GM23338 (cell line): ENCODE measurements at regions not wholly inside any gene's neighbourhood (a gene's known extent, or its start where the extent isn't known, plus 50 kb on each side); places are given as distances from the start of the nearest gene placed in this dataset.

Experiments
- ATAC-seq: fragments of 200-7000 bp; cut with Tn5 transposase; 3 replicates; pipeline ENCODE4 v1.9.1; 2020
- DNase-seq: peaks from one replicate; pipeline ENCODE4 v3.0.0-alpha.2; 2015; ENCODE audit warnings: low spot score
- H2AFZ ChIP-seq: fragments of 200-600 bp; sonication (generic); 2 replicates; pipeline ENCODE4 v1.8.0; 2016; ENCODE audit warnings: antibody characterized with exemption, mild to moderate bottlenecking, moderate library complexity
- H3F3A ChIP-seq: fragments of 200-600 bp; sonication (generic); replicated peaks from 2 replicates; pipeline ENCODE4 v1.8.0; 2017; ENCODE audit warnings: antibody characterized with exemption, mixed run types, low read depth
- H3K27ac ChIP-seq: fragments of 200-600 bp; sonication (generic); 2 replicates; pipeline ENCODE4 v1.6.1; 2016; ENCODE audit warnings: low read depth
- H3K27me3 ChIP-seq: fragments of 200-600 bp; sonication (generic); 2 replicates; pipeline ENCODE4 v1.8.0; 2016; ENCODE audit warnings: mild to moderate bottlenecking, mixed run types, moderate library complexity; ENCODE audit not compliant: insufficient read depth
- H3K36me3 ChIP-seq: fragments of 200-600 bp; sonication (generic); 2 replicates; pipeline ENCODE4 v1.8.0; 2016; ENCODE audit warnings: mild to moderate bottlenecking; ENCODE audit not compliant: insufficient read depth
- H3K4me1 ChIP-seq: fragments of 200-600 bp; sonication (generic); 2 replicates; pipeline ENCODE4 v1.8.0; 2016; ENCODE audit warnings: mild to moderate bottlenecking, moderate library complexity; ENCODE audit not compliant: insufficient read depth
- H3K4me2 ChIP-seq: fragments of 200-600 bp; sonication (generic); 2 replicates; pipeline ENCODE4 v1.7.1; 2017; ENCODE audit warnings: mixed run types
- H3K4me3 ChIP-seq: fragments of 200-600 bp; sonication (generic); 2 replicates; pipeline ENCODE4 v1.6.1; 2016; ENCODE audit warnings: mixed run types
- H3K79me2 ChIP-seq: fragments of 200-600 bp; sonication (generic); replicated peaks from 2 replicates; pipeline ENCODE4 v1.8.0; 2017; ENCODE audit warnings: mild to moderate bottlenecking; ENCODE audit not compliant: insufficient read depth
- H3K9me2 ChIP-seq: fragments of 200-600 bp; sonication (generic); 2 replicates; pipeline ENCODE4 v1.8.0; 2017; ENCODE audit not compliant: insufficient read depth
- H4K20me1 ChIP-seq: fragments of 200-600 bp; sonication (generic); replicated peaks from 2 replicates; pipeline ENCODE4 v1.8.0; 2017; ENCODE audit warnings: mild to moderate bottlenecking; ENCODE audit not compliant: insufficient read depth
- H3K27ac Mint-ChIP-seq: 2 replicates; pipeline ENCODE4 v1.8.0; 2020; ENCODE audit warnings: inconsistent platforms, mild to moderate bottlenecking, moderate library complexity, mixed read lengths
- H3K27me3 Mint-ChIP-seq: 3 replicates; pipeline ENCODE4 v1.8.0; 2022; ENCODE audit warnings: low read depth, mild to moderate bottlenecking, moderate library complexity, mixed read lengths, inconsistent platforms; ENCODE audit not compliant: insufficient read depth, poor library complexity
- H3K36me3 Mint-ChIP-seq: 3 replicates; pipeline ENCODE4 v1.8.0; 2021; ENCODE audit warnings: low read depth, mild to moderate bottlenecking, inconsistent platforms, moderate library complexity, mixed read lengths
- H3K4me1 Mint-ChIP-seq: 3 replicates; pipeline ENCODE4 v1.8.0; 2020; ENCODE audit warnings: mild to moderate bottlenecking, inconsistent platforms, mixed read lengths
- H3K4me3 Mint-ChIP-seq: 3 replicates; pipeline ENCODE4 v1.8.0; 2021; ENCODE audit warnings: moderate library complexity, mild to moderate bottlenecking, inconsistent platforms, mixed read lengths
- H3K9me3 Mint-ChIP-seq: 3 replicates; pipeline ENCODE4 v1.8.0; 2020; ENCODE audit warnings: moderate library complexity, mild to moderate bottlenecking, inconsistent platforms, mixed read lengths
- CREB1 ChIP-seq: fragments of 250-450 bp; sonication (Bioruptor Pico); IDR thresholded peaks from 2 replicates; pipeline ENCODE4 v1.5.0; 2020; ENCODE audit warnings: low read depth, mild to moderate bottlenecking, moderate library complexity
- JUNB ChIP-seq: IDR thresholded peaks from one replicate; pipeline ENCODE4 v1.6.1; 2016; ENCODE audit warnings: antibody characterized with exemption; ENCODE audit not compliant: unreplicated experiment
- NANOG ChIP-seq: IDR thresholded peaks from 2 replicates; pipeline ENCODE4 v1.6.1; 2016; ENCODE audit warnings: antibody characterized with exemption, borderline replicate concordance
- REST ChIP-seq: IDR thresholded peaks from one replicate; pipeline ENCODE4 v1.6.1; 2018; ENCODE audit warnings: antibody characterized with exemption; ENCODE audit not compliant: unreplicated experiment
- TF ChIP-seq, protein P1 (sequence below): fragments of 250-450 bp; sonication (Bioruptor Pico); IDR thresholded peaks from 2 replicates; pipeline ENCODE4 v1.5.0; 2020; ENCODE audit warnings: mild to moderate bottlenecking, moderate library complexity
- TF ChIP-seq, protein P2 (sequence below), 2 experiments: fragments of 200-600 bp in 1 of 2; sonication (generic) in 1 of 2; conservative IDR thresholded peaks; 2 replicates each; pipeline versions ENCODE4 v1.5.1 to v1.6.1; 2016 to 2017; ENCODE audit warnings: antibody characterized with exemption in 2 of 2, low read depth in 2 of 2, mild to moderate bottlenecking in 2 of 2, moderate library complexity in 1 of 2

- TF ChIP-seq, protein P1, sequence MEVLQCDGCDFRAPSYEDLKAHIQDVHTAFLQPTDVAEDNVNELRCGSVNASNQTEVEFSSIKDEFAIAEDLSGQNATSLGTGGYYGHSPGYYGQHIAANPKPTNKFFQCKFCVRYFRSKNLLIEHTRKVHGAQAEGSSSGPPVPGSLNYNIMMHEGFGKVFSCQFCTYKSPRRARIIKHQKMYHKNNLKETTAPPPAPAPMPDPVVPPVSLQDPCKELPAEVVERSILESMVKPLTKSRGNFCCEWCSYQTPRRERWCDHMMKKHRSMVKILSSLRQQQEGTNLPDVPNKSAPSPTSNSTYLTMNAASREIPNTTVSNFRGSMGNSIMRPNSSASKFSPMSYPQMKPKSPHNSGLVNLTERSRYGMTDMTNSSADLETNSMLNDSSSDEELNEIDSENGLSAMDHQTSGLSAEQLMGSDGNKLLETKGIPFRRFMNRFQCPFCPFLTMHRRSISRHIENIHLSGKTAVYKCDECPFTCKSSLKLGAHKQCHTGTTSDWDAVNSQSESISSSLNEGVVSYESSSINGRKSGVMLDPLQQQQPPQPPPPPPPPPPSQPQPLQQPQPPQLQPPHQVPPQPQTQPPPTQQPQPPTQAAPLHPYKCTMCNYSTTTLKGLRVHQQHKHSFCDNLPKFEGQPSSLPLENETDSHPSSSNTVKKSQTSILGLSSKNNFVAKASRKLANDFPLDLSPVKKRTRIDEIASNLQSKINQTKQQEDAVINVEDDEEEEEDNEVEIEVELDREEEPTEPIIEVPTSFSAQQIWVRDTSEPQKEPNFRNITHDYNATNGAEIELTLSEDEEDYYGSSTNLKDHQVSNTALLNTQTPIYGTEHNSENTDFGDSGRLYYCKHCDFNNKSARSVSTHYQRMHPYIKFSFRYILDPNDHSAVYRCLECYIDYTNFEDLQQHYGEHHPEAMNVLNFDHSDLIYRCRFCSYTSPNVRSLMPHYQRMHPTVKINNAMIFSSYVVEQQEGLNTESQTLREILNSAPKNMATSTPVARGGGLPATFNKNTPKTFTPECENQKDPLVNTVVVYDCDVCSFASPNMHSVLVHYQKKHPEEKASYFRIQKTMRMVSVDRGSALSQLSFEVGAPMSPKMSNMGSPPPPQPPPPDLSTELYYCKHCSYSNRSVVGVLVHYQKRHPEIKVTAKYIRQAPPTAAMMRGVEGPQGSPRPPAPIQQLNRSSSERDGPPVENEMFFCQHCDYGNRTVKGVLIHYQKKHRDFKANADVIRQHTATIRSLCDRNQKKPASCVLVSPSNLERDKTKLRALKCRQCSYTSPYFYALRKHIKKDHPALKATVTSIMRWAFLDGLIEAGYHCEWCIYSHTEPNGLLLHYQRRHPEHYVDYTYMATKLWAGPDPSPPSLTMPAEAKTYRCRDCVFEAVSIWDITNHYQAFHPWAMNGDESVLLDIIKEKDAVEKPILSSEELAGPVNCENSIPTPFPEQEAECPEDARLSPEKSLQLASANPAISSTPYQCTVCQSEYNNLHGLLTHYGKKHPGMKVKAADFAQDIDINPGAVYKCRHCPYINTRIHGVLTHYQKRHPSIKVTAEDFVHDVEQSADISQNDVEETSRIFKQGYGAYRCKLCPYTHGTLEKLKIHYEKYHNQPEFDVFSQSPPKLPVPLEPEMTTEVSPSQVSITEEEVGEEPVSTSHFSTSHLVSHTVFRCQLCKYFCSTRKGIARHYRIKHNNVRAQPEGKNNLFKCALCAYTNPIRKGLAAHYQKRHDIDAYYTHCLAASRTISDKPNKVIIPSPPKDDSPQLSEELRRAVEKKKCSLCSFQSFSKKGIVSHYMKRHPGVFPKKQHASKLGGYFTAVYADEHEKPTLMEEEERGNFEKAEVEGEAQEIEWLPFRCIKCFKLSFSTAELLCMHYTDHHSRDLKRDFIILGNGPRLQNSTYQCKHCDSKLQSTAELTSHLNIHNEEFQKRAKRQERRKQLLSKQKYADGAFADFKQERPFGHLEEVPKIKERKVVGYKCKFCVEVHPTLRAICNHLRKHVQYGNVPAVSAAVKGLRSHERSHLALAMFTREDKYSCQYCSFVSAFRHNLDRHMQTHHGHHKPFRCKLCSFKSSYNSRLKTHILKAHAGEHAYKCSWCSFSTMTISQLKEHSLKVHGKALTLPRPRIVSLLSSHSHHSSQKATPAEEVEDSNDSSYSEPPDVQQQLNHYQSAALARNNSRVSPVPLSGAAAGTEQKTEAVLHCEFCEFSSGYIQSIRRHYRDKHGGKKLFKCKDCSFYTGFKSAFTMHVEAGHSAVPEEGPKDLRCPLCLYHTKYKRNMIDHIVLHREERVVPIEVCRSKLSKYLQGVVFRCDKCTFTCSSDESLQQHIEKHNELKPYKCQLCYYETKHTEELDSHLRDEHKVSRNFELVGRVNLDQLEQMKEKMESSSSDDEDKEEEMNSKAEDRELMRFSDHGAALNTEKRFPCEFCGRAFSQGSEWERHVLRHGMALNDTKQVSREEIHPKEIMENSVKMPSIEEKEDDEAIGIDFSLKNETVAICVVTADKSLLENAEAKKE (CRISPR knock-in tag) = no peak
- no peak for TF ChIP-seq JUNB
- no peak for TF ChIP-seq NANOG
- TF ChIP-seq CREB1 = no peak
Measured at GRCh38 chr4:130703211-130703935, 1607.4 kb downstream of the C4orf33 start (continued).

- Histone ChIP-seq H3K36me3 (no peaks in the 10 kb centered on the region), H2AFZ (no peak overlapping the region), H3F3A (no peaks in the 10 kb centered on the region), H3K4me3 (no peak overlapping the region), H4K20me1 (no peaks in the 10 kb centered on the region), H3K27me3 (no peaks in the 10 kb centered on the region), H3K4me1 (no peaks in the 10 kb centered on the region), H3K79me2 (no peaks in the 10 kb centered on the region), H3K4me2 (no peak overlapping the region), H3K9me2 (peaks cover 4% of the 10 kb centered on the region; the same call in 1 of the 2 replicates), H3K27ac (no peak overlapping the region)
- Mint-ChIP-seq H3K36me3 (peaks cover 14% of the 10 kb centered on the region; the same call in 2 of the 3 replicates), H3K4me1 (no peaks in the 10 kb centered on the region), H3K9me3 (peaks cover 6% of the 10 kb centered on the region; the same call in 2 of the 3 replicates), H3K27me3 (peaks cover 2% of the 10 kb centered on the region), H3K27ac (no peak overlapping the region), H3K4me3 (no peak overlapping the region)
- TF ChIP-seq, protein P2, sequence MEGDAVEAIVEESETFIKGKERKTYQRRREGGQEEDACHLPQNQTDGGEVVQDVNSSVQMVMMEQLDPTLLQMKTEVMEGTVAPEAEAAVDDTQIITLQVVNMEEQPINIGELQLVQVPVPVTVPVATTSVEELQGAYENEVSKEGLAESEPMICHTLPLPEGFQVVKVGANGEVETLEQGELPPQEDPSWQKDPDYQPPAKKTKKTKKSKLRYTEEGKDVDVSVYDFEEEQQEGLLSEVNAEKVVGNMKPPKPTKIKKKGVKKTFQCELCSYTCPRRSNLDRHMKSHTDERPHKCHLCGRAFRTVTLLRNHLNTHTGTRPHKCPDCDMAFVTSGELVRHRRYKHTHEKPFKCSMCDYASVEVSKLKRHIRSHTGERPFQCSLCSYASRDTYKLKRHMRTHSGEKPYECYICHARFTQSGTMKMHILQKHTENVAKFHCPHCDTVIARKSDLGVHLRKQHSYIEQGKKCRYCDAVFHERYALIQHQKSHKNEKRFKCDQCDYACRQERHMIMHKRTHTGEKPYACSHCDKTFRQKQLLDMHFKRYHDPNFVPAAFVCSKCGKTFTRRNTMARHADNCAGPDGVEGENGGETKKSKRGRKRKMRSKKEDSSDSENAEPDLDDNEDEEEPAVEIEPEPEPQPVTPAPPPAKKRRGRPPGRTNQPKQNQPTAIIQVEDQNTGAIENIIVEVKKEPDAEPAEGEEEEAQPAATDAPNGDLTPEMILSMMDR (conservative IDR thresholded peaks at IDR 0.05; ENCODE audit: low read depth in 2 of 2) = peak in 1 of 2 experiments; percentile 34; a peak in 2 of 4 replicates
- no peak for TF ChIP-seq REST
- DNase-seq = peak; percentile 4
- no peak for ATAC-seq
Measured at GRCh38 chr4:130705023-130705422, 1609.1 kb downstream of the C4orf33 start.
